ENCODE measurements at regions not wholly inside any gene's neighbourhood (a gene's known extent, or its start where the extent isn't known, plus 50 kb on each side); places are given as distances from the start of the nearest gene placed in this dataset.

GRCh38 chr15:79513940-79514339, 81.8 kb downstream of the MINAR1 start:
- TF ChIP-seq CTCF (IDR thresholded peaks at IDR 0.05) (no peak), POLR2A (IDR thresholded peaks at IDR 0.05; ENCODE audit: low read depth) (no peak), EP300 (IDR thresholded peaks at IDR 0.05) (no peak), POLR2AphosphoS5 (IDR thresholded peaks at IDR 0.05) (no peak)
